HepG2 (cell line): ENCODE measurements at regions not wholly inside any gene's neighbourhood (a gene's known extent, or its start where the extent isn't known, plus 50 kb on each side); places are given as distances from the start of the nearest gene placed in this dataset.

Experiments
- ARID3A ChIP-seq: IDR thresholded peaks from 2 replicates; pipeline ENCODE4 v1.6.1; 2012; ENCODE audit warnings: low read depth, low read length, improper control_type of control experiment
- ATF1 ChIP-seq: IDR thresholded peaks from 2 replicates; pipeline ENCODE4 v1.6.1; 2016; ENCODE audit warnings: mild to moderate bottlenecking, control low read depth
- CREB1 ChIP-seq, 2 experiments: fragments of 450-650 bp in 1 of 2; IDR thresholded peaks; 2 replicates each; pipeline ENCODE4 v1.6.1; 2016 to 2017; ENCODE audit warnings: control low read depth in 1 of 2, mild to moderate bottlenecking in 1 of 2, missing compliant biosample characterization in 1 of 2, missing genetic modification characterization in 1 of 2
- ELF3 ChIP-seq: IDR thresholded peaks from 2 replicates; pipeline ENCODE4 v1.6.1; 2016; ENCODE audit warnings: missing genetic modification reagents, missing compliant biosample characterization
- POGZ ChIP-seq: sonication (generic); formaldehyde crosslinking; IDR thresholded peaks from 2 replicates; pipeline ENCODE4 v1.4.0; 2020; ENCODE audit warnings: mild to moderate bottlenecking, missing genetic modification reagents
- RFX5 ChIP-seq: IDR thresholded peaks from 2 replicates; pipeline ENCODE4 v1.6.1; 2011; ENCODE audit warnings: low read depth, low read length, improper control_type of control experiment
- SOX6 ChIP-seq, 2 experiments: fragments of 450-650 bp in 1 of 2; sonication (generic) in 1 of 2; formaldehyde crosslinking in 1 of 2; IDR thresholded peaks; 2 replicates each; pipeline versions ENCODE4 v1.4.0 to v1.6.1; 2017 to 2020; ENCODE audit warnings: antibody characterized with exemption in 1 of 2, mild to moderate bottlenecking in 1 of 2, missing genetic modification reagents in 1 of 2
- TBX3 ChIP-seq: fragments of 450-650 bp; IDR thresholded peaks from 2 replicates; pipeline ENCODE4 v1.6.1; 2017; ENCODE audit warnings: antibody characterized with exemption, mild to moderate bottlenecking, inconsistent platforms, borderline replicate concordance
- ZBTB43 ChIP-seq: sonication (generic); formaldehyde crosslinking; conservative IDR thresholded peaks from 2 replicates; pipeline ENCODE4 v1.4.0; 2020; ENCODE audit warnings: missing genetic modification reagents
- ZNF124 ChIP-seq: sonication (generic); formaldehyde crosslinking; IDR thresholded peaks from 2 replicates; pipeline ENCODE4 v1.4.0; 2020; ENCODE audit warnings: missing genetic modification reagents
- ZNF333 ChIP-seq: sonication (generic); formaldehyde crosslinking; IDR thresholded peaks from 2 replicates; pipeline ENCODE4 v1.4.0; 2020; ENCODE audit warnings: mild to moderate bottlenecking, missing genetic modification reagents, borderline replicate concordance
- ZNF33B ChIP-seq: sonication (generic); formaldehyde crosslinking; IDR thresholded peaks from 2 replicates; pipeline ENCODE4 v1.5.1; 2020; ENCODE audit warnings: mild to moderate bottlenecking, missing genetic modification reagents
- ZNF530 ChIP-seq: sonication (generic); formaldehyde crosslinking; IDR thresholded peaks from 2 replicates; pipeline ENCODE4 v1.5.0; 2020; ENCODE audit warnings: low read depth, mild to moderate bottlenecking, missing genetic modification reagents
- ZNF546 ChIP-seq: sonication (generic); formaldehyde crosslinking; conservative IDR thresholded peaks from 2 replicates; pipeline ENCODE4 v1.8.1; 2023; ENCODE audit warnings: mild to moderate bottlenecking, missing genetic modification reagents
- ZNF552 ChIP-seq: sonication (generic); formaldehyde crosslinking; IDR thresholded peaks from 2 replicates; pipeline ENCODE4 v1.9.0; 2022; ENCODE audit warnings: missing genetic modification reagents, mild to moderate bottlenecking, borderline replicate concordance
- ZNF75D ChIP-seq: sonication (generic); formaldehyde crosslinking; IDR thresholded peaks from 2 replicates; pipeline ENCODE4 v1.8.1; 2023; ENCODE audit warnings: missing genetic modification reagents, mild to moderate bottlenecking, borderline replicate concordance
- ZNF782 ChIP-seq: sonication (generic); formaldehyde crosslinking; IDR thresholded peaks from 2 replicates; pipeline ENCODE4 v1.4.0; 2020; ENCODE audit warnings: missing genetic modification reagents, mild to moderate bottlenecking, borderline replicate concordance
- ZSCAN20 ChIP-seq: sonication (generic); formaldehyde crosslinking; IDR thresholded peaks from 2 replicates; pipeline ENCODE4 v1.4.0; 2020; ENCODE audit warnings: missing genetic modification reagents, mild to moderate bottlenecking, borderline replicate concordance
- TF ChIP-seq, protein P1 (sequence below): sonication (generic); formaldehyde crosslinking; IDR thresholded peaks from 2 replicates; pipeline ENCODE4 v1.4.0; 2020; ENCODE audit warnings: missing genetic modification reagents, borderline replicate concordance
- TF ChIP-seq, protein P2 (sequence below): sonication (generic); formaldehyde crosslinking; IDR thresholded peaks from 2 replicates; pipeline ENCODE4 v1.9.0; 2021; ENCODE audit warnings: missing genetic modification reagents, borderline replicate concordance

DNA sequence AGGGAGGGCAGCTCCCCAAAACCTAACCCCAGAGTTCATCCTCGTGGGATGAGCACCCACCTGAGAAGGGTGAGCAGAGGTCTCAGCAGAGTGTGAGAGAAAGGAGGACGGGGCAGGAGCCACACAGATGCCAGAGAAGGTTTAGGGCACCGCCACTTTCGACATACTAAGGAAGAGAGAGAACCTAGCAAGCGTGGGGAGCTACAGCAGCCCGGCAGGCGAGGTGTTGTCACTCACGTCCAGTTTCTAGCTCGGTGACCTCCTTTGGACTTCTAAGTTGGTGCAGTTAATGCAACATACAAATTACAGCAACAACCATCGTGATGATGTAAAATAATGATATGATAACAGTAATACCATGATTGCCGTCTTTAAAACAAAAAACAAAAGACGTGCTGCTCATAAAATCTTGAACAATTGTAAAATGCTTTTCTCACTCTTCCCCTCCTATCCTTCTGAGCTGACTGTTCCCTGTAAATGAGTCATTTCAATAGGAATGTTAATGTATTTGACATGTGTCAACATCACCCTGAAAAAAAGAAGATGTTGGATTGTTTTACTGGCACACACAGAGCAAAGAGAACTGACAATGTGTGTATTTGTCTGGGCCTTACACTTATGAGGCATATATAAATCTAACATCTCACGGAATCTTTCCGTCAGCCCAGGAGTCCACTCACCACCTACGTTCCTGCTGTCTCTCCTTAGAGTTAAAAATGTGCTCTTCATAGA is 158.2 kb upstream of the MAF start (continued):
- TF ChIP-seq ZNF782 (CRISPR knock-in tag) (no peak), ZNF546 (no peak), ZNF75D (CRISPR knock-in tag) (no peak), SOX6 (IDR thresholded peaks at IDR 0.05) (no peak), SOX6 (CRISPR knock-in tag; IDR thresholded peaks at IDR 0.05) (0 out of 2 replicates have a peak, but pooled peaks have one; percentile 14), ZNF124 (CRISPR knock-in tag) (no peak), ZBTB43 (CRISPR knock-in tag) (no peak), ZNF530 (no peak), ZSCAN20 (no peak), ATF1 (CRISPR knock-in tag) (no peak), POGZ (CRISPR knock-in tag) (no peak), ELF3 (CRISPR knock-in tag) (no peak), ZNF33B (CRISPR knock-in tag) (no peak), ARID3A (0 out of 2 replicates have a peak, but pooled peaks have one; percentile 24), RFX5 (no peak), ZNF552 (CRISPR knock-in tag) (no peak), CREB1 (IDR thresholded peaks at IDR 0.05) (no peak), CREB1 (CRISPR knock-in tag; IDR thresholded peaks at IDR 0.05) (no peak), TBX3 (peak; percentile 22; the same call in 1 of the 2 replicates), ZNF333 (no peak)
- TF ChIP-seq, protein P1, sequence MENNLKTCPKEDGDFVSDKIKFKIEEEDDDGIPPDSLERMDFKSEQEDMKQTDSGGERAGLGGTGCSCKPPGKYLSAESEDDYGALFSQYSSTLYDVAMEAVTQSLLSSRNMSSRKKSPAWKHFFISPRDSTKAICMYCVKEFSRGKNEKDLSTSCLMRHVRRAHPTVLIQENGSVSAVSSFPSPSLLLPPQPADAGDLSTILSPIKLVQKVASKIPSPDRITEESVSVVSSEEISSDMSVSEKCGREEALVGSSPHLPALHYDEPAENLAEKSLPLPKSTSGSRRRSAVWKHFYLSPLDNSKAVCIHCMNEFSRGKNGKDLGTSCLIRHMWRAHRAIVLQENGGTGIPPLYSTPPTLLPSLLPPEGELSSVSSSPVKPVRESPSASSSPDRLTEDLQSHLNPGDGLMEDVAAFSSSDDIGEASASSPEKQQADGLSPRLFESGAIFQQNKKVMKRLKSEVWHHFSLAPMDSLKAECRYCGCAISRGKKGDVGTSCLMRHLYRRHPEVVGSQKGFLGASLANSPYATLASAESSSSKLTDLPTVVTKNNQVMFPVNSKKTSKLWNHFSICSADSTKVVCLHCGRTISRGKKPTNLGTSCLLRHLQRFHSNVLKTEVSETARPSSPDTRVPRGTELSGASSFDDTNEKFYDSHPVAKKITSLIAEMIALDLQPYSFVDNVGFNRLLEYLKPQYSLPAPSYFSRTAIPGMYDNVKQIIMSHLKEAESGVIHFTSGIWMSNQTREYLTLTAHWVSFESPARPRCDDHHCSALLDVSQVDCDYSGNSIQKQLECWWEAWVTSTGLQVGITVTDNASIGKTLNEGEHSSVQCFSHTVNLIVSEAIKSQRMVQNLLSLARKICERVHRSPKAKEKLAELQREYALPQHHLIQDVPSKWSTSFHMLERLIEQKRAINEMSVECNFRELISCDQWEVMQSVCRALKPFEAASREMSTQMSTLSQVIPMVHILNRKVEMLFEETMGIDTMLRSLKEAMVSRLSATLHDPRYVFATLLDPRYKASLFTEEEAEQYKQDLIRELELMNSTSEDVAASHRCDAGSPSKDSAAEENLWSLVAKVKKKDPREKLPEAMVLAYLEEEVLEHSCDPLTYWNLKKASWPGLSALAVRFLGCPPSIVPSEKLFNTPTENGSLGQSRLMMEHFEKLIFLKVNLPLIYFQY (CRISPR knock-in tag): no peak
- TF ChIP-seq, protein P2, sequence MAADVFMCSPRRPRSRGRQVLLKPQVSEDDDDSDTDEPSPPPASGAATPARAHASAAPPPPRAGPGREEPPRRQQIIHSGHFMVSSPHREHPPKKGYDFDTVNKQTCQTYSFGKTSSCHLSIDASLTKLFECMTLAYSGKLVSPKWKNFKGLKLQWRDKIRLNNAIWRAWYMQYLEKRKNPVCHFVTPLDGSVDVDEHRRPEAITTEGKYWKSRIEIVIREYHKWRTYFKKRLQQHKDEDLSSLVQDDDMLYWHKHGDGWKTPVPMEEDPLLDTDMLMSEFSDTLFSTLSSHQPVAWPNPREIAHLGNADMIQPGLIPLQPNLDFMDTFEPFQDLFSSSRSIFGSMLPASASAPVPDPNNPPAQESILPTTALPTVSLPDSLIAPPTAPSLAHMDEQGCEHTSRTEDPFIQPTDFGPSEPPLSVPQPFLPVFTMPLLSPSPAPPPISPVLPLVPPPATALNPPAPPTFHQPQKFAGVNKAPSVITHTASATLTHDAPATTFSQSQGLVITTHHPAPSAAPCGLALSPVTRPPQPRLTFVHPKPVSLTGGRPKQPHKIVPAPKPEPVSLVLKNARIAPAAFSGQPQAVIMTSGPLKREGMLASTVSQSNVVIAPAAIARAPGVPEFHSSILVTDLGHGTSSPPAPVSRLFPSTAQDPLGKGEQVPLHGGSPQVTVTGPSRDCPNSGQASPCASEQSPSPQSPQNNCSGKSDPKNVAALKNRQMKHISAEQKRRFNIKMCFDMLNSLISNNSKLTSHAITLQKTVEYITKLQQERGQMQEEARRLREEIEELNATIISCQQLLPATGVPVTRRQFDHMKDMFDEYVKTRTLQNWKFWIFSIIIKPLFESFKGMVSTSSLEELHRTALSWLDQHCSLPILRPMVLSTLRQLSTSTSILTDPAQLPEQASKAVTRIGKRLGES (CRISPR knock-in tag): no peak
